Non-pigmented ciliary epithelial cell (primary cell): ENCODE measurements at regions not wholly inside any gene's neighbourhood (a gene's known extent, or its start where the extent isn't known, plus 50 kb on each side); places are given as distances from the start of the nearest gene placed in this dataset.
"Not testable (repeated sequence)": the region's sequence is repeated elsewhere in the genome, so short reads cannot be mapped to it uniquely, and the experiment has no call there.

Experiments
- DNase-seq: peaks from one replicate; pipeline ENCODE4 v3.0.0-alpha.2; 2010; ENCODE audit warnings: low read depth

DNA sequence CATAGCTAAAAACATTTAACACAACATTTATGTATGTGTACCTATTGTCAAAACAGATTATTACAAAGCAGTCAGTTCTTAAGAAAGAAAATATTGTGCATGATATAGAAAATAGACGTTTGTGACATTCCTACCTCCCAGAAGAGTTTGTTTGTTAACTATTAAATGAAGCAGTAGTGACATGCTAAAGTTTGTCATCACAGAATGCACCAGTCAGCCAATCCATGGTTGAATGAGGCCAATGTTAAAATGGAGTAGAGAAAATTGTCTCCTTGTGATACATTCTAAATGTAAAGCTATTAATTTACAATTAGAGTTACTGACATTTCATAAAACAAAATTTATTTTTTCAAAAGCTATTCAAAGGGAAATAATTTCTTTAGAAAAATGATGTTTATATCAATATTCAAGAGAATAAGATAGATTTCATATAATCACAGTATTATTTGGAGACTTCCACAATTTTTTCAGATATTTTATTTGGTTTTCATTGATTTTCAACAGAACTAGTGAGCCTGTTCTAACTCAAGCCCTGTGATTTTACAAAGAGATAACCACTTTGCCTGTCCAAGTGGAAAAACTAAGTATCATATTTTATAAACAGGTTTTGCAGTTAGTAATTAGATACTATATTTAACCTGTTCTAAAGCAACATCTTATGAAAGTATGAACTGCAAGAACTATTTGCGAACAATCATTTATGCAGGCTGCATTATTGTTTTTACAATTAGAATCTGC, 176.8 kb downstream of the ISL1 start:
- DNase-seq = no peak

DNA sequence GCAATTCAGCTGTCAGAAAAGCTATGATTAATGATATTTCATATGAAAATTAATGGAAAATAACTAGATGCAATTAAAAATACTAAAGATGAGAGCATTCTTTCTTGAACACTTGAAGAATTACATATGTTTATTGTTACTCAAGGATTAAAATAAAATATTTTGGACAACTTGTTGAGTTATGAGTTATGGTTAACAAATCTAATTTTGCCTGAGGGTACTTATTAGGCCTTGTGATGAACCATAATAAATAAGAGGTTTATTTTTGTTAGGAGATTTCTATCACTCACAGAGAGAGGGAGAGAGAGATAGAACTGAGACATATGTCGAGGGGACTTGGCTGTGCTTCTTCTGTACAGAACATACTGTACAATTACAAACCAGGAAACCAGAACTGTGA, 183.7 kb downstream of the ISL1 start:
- no peak for DNase-seq

DNA sequence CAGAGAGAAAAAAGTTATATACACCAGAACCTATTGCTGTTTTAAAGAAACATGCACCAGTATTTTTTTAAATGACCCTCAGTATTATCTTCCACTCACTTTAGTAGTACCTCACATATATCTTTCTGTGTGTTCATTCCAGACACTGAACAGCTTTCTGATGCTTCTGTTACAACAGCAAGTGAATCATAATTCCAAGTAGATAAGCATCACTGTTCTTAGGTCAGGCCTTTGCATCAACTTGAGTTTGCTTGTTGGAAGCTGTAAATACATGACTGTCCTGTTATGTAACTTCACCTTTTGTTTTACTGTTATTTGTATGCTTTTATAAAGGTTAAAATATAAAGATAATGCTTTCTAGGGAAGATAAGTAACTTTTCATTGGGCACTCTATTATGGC, 184.4 kb downstream of the ISL1 start:
- DNase-seq = no peak

DNA sequence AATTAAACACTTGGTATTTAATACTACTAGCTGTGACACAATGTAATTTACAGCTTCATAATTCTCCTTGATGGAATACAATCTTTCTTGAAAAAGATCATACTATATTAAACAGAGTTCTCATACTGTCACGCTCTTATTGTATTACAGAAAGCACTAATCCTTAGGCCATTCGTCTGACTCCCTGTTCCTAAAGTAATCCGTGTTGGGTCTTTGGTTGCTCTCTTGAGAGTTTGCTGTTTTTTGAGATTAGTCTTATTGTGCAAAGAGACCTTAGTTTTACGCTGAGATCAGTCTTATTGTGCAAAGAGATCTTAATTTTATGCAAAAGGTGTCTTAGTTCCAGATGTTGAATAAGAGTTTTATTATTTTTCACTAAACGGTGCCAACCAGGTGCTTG, 190.6 kb downstream of the ISL1 start:
- no peak for DNase-seq

DNA sequence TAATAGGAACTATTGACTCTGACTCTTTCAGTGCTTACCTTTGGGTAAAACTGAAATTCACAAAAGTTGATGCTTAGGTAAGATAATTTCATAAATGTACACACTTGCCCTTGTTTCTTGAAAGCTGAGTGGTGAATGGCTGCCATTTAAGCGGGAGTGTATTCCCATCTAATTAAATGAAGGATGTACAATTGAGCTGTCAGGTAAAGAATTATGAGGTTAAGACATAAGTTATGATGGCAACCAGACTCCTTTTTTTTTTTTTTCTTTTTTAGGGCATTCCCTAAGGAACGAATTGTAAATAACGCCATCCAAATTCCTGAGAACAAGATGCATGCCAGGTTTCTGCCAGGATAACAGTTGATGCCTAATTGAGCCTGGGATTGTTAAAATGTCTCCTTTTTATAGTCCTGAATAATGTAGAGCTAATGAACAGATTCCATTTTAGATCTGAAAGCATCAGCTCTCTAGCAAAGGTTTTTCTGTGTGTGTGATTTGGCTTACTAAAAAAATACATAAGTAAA, 199.7 kb downstream of the ISL1 start:
- no peak for DNase-seq

GRCh38 chr5:51598026-51598425, 214.8 kb downstream of the ISL1 start:
- no peak for DNase-seq

GRCh38 chr5:51599587-51599986, 216.3 kb downstream of the ISL1 start:
- DNase-seq = no peak

DNA sequence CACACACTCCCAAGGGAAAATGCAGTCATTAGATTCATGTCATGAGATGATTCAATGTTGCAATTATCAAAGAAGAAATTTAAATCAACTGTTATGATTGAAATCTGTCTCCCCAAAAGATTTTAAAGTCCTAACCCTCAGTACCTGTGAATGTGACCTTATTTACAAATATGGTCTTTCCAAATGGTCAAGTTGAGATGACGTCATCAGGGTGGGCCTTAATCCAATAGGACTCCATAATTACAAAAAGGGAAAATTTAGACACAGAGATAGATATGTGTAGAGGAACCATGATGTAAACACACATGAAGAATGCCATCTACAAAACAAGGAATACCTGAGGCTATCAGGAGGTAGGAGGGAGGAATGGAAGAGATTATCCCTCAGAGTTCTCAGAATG, 221.1 kb downstream of the ISL1 start:
- DNase-seq = no peak

DNA sequence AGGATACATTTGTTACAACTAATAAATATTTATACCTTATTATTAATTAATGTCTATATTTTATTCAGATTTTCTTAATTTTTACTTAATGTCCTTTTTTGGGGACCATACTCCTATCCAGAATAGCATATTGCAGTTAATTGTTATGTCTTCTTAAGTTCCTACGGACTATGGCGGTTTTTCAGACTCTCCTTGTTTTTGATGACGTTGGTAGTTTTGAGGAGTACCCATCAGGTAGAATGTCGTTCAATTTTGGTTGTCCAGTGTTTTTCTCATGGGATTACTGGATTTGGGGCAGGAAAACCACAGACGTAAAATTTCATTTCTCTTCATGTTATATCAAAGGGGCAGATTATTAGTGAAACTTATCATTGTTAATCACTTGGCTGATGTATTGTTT, 223.7 kb downstream of the ISL1 start:
- DNase-seq = no peak

- DNase-seq = no peak
Measured at GRCh38 chr5:51618234-51618633, 235.0 kb downstream of the ISL1 start.

- no peak for DNase-seq
Measured at GRCh38 chr5:51621156-51621555, 237.9 kb downstream of the ISL1 start.

DNA sequence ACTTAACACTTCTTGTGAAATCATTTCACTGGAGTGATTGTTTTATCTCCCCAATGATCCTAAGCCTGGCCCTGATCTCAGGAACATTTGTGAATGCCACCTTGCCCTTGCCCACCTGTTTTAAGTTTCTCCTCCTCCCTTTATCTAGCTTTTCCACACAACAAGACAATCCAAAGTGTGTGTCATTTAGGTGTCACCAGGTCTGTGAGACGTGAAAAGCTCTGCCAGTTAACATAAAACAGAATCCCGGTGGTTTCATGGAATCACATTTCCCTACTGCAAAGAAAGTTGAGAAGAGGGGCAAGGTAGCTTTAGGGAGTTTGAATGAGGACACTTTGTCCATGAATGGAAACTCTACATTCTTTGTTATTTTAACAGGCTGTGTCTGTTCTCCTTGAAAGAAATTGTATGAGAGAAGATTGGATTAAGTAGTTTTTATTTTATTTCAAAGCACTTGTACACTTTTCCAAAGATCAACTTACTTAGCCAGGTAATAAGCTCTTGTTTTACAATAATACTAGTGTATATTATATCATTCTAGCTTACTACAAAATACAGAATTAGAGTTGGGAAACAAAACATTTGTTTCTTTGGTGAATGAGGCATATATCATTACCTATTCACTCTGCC, 239.0 kb downstream of the ISL1 start:
- DNase-seq = no peak

GRCh38 chr5:51625224-51625968, 242.1 kb downstream of the ISL1 start:
- no peak for DNase-seq

- no peak for DNase-seq
Measured at GRCh38 chr5:51632027-51632426, 248.8 kb downstream of the ISL1 start.

DNA sequence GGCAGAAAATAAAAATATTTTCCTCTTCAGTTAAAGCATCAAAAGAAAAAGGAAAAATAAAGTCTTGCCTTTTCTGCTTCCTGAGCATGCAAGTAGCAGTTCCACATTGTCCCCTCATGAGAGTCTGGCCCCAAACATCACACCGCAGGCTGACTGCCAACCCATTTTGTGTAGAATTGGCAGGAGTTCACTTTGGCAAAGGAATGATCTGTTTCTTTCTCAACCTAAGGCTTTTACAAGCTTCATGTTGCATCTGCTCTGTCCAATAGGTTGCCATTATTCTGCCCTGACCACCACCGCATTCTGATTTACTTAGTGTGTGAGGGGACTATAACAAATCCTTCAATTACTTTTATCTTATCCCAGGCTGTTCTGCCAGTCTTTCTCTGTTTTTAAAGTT, 249.5 kb downstream of the ISL1 start:
- no peak for DNase-seq

- not testable (repeated sequence) for DNase-seq
Measured at GRCh38 chr5:51636973-51637372, 253.7 kb downstream of the ISL1 start.

GRCh38 chr5:51644976-51645375, 261.7 kb downstream of the ISL1 start:
- no peak for DNase-seq

DNA sequence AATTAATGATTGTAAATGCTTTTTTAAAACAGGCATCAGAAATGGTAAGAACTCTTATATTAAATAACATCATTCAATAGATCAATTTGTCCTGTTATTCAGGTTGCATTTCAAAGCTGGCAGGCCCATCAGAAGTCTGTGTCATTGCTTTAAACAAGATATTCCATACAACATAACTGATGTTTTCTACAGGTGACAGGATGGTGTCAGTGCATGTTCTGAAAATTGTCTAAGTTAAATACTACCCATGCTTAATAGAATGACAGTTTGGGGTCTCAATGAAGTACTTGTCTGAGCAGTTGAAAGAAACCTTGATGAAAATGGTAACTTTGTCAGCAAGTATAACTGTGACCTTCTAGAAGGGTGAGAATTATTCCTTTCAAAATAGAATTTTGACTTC, 263.2 kb downstream of the ISL1 start:
- no peak for DNase-seq

- no peak for DNase-seq
Measured at GRCh38 chr5:51650824-51651223, 267.6 kb downstream of the ISL1 start.

DNA sequence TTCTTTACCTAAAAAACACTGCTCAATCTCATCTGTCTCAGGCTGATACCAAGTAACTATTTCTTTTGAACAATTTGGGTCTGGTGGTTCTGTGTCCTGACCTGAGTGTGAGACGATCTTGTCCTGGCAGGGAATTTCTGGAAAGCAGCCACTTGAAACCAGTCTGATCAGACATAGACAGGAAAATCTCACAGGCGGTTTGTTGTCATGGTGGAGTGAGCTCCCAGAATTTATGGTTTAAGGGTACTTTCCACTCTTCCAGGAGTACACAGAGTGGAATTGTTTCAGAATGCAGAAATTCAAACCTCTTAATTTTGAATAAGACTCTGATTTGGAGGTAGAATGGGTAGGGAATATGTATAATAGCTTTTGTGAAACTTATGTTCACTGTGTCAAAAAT, 268.2 kb downstream of the ISL1 start:
- DNase-seq = no peak

GRCh38 chr5:51651889-51652288, 268.6 kb downstream of the ISL1 start:
- peak; percentile 11 for DNase-seq

DNA sequence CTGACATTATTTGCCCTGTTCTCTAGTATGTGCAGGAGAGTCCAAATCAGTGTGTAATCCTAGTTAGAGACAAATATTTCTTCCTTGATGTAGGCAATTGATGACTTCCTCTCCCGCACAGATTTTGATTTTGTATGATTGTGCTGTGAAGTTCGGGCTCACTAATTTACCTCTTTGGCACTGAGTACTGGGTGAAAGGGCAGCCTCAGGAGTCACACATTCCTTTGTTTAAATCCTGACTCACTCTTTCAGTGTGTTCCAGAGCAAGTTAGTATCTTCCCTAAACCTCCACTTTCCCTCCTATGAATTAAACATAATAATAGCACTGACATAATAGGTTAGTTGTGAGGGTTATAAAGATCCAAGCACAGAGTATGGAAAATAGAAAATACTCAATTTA, 269.7 kb downstream of the ISL1 start:
- DNase-seq = no peak
